ENCODE measurements at regions not wholly inside any gene's neighbourhood (a gene's known extent, or its start where the extent isn't known, plus 50 kb on each side); places are given as distances from the start of the nearest gene placed in this dataset.
"Not testable (repeated sequence)": the region's sequence is repeated elsewhere in the genome, so short reads cannot be mapped to it uniquely, and the experiment has no call there.

- DNase-seq (ENCODE audit: low spot score): no peak
Measured at GRCh38 chr22:47432683-47433082, 670.2 kb downstream of the TBC1D22A start.

DNA sequence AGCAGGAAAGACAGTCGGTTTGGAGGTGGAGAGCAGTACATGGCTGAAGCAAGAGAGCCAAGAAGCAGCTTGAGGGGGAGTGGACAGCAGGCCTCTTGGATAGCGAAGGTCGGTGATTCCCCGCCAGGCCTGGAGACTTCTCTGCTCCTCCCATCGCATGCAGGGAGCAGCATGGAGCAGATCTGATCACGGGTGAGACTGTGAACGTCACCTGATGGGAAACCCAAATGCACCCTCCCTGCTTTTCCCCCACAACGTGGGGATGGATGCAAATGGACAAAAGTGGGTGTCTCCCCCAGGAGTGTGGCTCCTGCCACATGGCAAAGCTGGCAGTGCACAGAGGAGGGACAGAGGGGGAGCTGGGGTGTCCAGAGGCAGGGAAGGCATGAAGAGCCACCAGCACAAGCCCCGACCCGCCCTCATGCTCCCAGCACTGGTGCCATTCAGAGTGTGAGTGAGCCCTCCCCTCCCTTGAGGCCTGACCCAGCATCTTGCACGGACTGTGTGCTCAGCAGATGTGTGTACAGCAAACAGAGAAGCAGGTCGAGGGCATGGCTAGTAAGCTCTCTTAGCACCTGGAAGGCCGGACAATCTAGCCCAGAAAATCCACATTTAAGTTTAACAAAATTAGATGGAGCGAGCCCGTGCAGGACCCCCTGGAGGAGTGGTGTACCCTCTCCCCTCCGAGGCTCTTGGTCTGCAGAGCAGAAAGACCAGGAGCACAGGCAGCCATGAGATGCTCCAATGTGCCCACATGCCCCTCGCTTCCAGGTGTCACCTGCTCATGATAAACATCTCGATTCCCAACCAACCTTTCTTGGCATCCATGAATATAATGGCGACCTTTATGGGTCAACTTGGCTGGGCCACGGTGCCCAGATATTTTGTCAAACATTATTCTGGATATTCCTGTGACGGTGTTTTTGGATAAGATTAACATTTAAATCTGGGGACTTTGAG, 661.7 kb downstream of the TBC1D22A start:
- no peak for DNase-seq (ENCODE audit: low spot score)

GRCh38 chr22:47423266-47423665, 660.8 kb downstream of the TBC1D22A start:
- DNase-seq (ENCODE audit: low spot score): no peak

GRCh38 chr22:47422736-47423135, 660.3 kb downstream of the TBC1D22A start:
- DNase-seq (ENCODE audit: low spot score): no peak

- DNase-seq (ENCODE audit: low spot score): no peak
Measured at GRCh38 chr22:47421846-47422245, 659.4 kb downstream of the TBC1D22A start.

DNA sequence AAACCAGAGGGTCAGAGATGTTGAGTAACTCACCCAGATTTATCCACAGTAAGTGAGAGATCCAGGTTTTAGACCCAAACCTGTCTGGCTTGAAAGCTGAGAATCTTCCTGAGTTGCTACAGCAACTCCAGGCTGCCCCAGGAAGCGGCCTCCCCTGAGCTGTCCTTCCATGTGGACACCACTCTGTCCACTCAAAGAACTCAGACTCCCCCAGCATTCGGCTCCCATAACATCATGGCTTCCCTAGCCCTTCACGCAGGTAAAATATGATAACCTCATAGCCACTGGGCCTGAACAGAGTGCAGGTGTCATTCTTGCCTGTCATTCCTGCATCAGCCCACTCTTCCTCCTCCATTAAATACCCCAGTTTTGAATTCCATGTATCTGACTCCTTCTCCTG, 657.8 kb downstream of the TBC1D22A start:
- no peak for DNase-seq (ENCODE audit: low spot score)

DNA sequence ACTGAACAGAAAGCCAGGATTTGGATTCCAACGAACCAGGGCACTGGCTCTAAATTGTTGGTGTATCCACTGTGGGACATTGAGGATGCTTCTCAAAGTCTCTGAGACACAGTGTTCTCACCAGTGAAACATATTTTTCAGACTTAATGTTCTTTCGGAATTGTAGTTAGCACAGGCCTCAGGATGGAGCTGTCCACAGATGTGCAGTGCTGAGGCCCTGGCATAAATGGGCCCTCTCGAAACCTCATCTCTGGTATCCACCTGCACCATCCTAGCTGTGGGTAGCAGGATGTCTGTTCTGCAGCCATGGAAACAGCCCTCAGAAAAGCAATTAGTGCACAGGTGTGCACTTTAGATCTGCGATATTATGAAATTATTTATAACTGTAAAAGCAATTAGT, 656.8 kb downstream of the TBC1D22A start:
- no peak for DNase-seq (ENCODE audit: low spot score)

- DNase-seq (ENCODE audit: low spot score): no peak
Measured at GRCh38 chr22:47417699-47418098, 655.2 kb downstream of the TBC1D22A start.

- DNase-seq (ENCODE audit: low spot score): no peak
Measured at GRCh38 chr22:47411006-47411405, 648.6 kb downstream of the TBC1D22A start.

DNA sequence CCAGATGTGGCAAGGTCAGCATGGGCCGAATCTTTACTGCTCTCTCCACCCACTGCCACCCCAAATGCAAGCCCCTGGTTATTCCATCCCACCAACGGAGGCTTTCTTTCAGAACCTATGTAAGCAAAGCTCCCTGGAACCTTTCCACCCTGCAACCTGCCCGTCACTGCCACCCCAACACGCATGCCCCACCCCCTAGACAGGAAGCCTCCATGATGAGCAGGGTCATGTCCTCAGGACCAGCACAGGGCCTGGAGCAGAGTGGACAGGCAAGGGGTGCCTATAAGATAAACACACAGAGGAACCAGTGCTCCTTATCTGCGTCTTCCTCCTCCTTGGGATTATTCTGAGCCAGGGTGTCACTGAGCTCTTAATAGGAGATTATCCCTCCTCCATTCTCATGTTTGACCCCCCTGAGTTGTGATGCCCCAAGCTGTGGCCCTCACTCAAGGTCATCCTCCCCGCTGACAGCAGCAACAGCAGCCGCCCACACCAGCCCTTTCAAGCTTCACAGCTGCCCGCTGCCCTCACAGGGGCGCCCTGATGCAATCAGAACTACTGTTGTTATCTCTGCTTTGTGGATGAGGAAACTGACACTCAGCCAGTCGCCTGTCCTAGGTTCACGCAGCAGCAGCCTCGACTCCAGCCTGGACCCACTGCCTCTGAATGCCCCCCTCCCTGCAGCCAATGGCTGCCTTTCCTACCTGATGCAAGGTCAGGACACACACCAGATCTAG, 647.3 kb downstream of the TBC1D22A start:
- no peak for DNase-seq (ENCODE audit: low spot score)

DNA sequence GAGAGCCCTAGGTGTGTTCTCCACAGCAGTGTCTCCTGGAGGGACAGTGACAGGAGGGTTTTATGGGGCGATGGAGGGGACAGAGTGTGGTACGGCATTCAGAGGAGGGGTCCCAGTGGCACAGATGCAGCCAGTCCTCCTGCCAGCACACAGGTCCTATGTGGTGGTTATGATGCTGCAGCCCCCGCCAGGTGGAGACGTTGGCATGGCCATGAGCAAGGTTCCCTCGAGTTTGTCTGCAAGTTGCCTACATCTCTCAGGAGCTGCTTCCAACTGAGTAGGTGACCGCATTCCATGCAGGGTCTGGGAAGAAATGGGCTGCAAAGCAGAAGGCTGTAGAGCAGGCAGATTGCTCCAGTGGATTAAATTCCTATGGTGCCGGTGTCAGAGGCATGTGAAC, 646.0 kb downstream of the TBC1D22A start:
- no peak for DNase-seq (ENCODE audit: low spot score)

GRCh38 chr22:47407461-47408025, 645.1 kb downstream of the TBC1D22A start:
- peak; percentile 72 for DNase-seq (ENCODE audit: low spot score)

- DNase-seq (ENCODE audit: low spot score): no peak
Measured at GRCh38 chr22:47406896-47407295, 644.4 kb downstream of the TBC1D22A start.

- no peak for DNase-seq (ENCODE audit: low spot score)
Measured at GRCh38 chr22:47406180-47406834, 643.9 kb downstream of the TBC1D22A start.

GRCh38 chr22:47405222-47405621, 642.8 kb downstream of the TBC1D22A start:
- DNase-seq (ENCODE audit: low spot score): not testable (repeated sequence)

DNA sequence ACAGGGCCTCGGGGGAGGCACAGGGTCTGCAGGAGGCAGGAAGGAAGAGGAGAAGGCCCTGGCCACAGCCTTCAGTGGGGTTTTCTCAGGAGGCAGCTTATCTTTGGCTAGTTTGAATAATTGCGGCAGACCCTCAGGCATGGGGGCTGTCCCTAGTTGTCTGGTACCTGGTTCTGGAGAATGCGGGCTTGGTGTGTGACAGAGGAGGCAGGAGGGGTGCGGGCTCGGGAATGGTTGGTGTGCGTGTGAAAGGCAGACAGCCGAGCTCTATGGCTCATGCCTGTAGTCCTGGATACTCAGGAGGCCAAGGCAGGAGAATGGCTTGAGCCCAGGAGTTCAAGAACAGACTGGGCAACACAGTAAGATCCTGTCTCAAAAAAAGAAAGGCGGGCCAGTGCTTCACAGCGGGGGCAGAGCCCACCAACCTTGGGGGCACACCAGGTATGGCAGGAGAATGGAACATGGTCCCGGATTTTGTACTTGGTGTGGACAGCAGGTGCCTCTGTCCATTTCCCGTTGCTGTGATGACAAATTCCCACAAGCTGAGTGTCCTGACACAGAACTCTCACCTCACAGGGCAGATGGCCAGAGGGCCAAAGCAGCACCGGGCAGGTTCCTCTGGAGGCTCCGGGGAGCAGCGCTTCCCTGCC, 640.6 kb downstream of the TBC1D22A start:
- DNase-seq (ENCODE audit: low spot score): no peak

GRCh38 chr22:47401976-47402770, 639.7 kb downstream of the TBC1D22A start:
- no peak for DNase-seq (ENCODE audit: low spot score)

DNA sequence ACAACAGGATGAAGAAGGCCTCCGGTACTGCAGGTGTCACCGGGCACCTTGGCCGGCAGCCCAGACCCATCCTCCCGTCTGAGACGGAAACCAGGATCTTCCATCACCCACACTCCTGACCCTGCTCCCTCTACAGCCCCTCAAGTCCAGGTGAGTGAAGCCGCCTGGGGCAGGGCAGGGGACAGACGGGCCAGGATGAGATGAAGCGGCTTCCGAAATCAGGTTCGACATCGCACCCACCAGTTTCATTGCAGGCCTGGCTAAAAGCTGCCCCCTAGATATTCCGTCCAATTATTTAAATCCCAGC, 639.1 kb downstream of the TBC1D22A start:
- DNase-seq (ENCODE audit: low spot score): no peak

DNA sequence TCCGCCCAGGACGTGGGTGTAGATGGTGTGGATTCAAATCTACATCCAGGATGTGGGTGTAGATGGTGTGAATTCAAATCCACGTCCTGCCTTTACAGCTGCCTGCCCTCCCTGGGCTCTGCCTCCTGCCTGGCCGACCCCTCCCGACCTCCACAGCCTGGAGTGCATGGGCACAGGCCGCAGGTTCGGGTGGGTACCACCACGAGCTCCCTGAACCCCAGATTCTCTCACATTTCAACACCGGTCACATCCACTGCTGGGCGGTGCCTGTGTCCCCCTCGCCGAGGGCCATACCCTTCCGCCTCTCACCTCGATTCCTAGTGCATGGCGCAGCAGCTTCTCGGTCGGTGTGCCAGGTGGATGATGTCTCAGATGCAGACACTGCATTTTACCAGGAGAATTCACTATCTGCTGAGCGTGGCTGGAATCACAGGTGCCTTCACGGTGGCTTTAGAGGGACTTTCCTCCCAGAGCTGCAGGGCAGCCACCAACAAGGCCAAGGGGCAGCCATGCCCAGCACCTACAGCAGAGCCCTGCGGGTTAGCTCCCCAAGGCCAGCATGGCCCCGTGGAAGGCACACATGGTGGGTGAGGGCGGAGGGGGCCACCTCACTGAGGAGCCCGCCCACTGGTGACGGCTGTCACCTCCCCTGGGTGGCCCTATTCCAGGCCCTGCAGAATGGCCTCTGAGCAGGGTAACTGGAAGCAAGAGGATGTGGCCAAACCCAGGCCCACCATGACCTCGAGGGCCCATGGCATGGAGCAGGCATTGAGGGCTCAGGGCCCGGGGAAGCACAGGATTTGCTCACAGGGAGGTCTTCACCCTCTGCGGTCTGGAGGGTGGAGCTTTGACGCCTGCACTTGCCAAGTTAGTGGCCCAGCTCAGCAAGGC, 638.5 kb downstream of the TBC1D22A start:
- DNase-seq (ENCODE audit: low spot score): no peak

GRCh38 chr22:47400131-47400530, 637.7 kb downstream of the TBC1D22A start:
- DNase-seq (ENCODE audit: low spot score): not testable (repeated sequence)

Measured in umbilical cord (tissue), 1 donor.